Medulla oblongata (tissue), 1 donor: ENCODE measurements at regions not wholly inside any gene's neighbourhood (a gene's known extent, or its start where the extent isn't known, plus 50 kb on each side); places are given as distances from the start of the nearest gene placed in this dataset.
"Not testable (repeated sequence)": the region's sequence is repeated elsewhere in the genome, so short reads cannot be mapped to it uniquely, and the experiment has no call there.

Experiments used
- DNase-seq: peaks from one replicate; pipeline ENCODE4 v3.0.0-alpha.2; 2015; ENCODE audit errors: extremely low spot score

DNA sequence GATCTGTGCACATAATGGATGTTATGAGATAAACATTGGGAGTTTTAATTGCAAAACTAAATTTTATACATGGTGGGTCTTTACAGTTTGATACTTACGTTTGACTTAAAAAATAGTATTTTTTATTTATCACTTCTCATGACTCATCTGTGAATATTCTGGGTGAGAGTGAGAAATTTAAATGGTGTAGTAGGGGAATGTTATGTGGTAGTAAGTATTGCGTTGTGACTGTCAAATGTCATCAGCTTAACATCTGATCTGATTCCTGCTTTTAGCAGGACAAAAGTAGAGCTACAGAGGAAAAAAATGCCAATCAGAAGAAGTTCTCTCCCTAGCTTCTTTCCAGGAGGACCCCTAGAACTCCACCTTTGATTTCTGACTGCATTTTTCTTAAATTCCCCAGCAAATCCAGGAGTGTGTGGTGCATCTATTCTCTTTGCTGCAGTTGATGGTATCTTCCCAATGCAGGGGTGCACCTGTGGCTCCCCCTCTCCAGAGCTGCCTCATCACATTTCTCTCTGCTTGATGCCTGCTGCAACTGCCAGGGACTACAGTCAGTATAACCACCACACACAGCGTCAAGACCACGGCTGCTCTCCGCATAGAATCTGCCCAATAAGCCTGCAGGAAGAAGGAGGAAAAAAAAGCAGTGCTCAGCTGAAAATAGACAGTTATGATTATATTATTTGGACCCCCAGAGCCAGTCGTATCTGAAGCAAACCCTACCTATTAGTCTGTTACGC, 151.3 kb upstream of the THUMPD2 start:
- DNase-seq: no peak

DNA sequence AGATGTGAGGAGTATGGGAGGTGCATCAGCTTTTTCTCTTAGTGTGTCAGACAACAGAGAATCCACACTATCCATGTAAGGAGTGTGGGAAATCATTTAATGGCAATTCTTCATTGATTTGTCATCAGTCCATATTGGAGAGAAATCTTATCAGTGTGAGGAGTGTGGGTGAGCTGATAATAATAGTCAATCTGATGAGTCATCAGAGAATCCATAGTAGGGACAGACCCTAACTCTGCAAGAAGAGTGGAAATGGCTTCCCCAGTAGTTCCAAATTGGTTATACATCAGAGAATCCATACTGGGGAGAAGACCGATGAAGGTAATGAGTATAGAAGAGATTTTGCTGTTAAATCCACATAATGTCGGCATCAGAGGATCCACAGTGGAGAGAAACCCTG, 150.5 kb upstream of the THUMPD2 start:
- no peak for DNase-seq

DNA sequence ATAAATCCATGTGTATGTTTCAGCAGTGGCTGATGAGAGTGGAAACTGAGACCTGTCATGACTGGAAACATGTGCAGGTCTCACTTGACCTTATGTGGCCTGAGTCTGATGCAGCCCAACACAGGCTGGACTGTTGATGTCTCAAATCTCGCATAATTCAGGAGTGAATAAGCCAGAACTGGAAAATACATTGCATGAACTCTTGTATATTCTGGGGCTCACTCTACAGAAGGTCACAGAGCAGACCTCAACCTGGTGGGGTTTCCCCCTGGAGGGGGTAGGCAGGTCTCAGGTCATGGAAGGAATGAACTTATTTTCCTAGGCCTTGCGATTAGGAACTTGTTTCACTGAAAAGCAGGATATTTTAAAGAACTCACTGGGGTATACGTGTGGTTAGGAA, 146.3 kb upstream of the THUMPD2 start:
- DNase-seq: no peak

DNA sequence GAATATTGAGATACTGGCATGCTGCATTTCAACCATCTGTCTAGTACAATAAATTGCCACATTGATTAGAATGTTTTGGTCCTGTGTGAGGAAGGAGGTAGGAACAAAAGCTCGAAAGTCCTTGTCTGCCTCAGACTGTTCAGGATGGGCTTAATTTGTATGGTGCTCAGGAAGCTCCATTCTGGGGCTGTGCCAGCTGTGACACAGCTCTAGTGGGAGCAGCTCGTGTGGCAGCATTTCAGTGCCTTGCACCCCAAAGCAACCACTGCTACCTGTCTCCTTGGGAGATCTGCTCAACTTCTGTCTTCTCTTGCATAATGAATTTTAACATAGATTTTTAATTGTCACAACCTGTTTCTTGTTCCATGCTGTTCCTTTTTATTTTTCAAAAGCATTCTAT, 144.4 kb upstream of the THUMPD2 start:
- no peak for DNase-seq

DNA sequence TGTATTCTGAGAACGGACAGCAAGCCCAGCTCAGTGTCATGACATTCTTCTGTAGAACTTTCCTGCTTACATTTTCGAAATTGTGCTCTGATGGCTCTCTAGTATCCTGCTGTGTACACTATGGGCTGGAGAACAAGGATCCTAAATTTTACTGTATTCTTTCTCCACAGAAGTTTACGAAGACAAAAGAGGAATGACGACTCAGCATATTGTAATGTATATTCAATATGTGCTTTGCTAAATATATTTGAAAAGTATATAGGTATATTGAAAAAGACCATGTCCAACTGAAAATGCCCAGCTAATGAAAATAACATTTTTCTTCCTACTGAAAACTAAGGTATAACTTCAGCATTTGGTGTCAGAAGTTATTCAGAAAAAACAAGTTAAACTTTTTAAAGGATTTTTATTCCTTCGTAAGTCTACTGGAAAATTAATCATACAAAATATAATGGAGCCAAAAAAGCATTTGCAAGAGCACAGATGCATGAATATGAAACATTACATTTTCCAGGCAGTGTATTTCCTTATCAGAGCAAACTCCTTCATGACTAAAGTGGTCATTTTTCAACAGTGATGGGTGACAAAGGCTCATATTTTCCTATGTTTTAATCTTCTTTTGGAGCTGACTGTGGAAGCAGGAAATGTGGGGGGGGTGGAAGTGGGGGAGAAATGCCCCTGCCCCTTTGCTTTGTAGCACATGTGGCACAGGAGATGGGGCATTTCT, 143.8 kb upstream of the THUMPD2 start:
- no peak for DNase-seq

DNA sequence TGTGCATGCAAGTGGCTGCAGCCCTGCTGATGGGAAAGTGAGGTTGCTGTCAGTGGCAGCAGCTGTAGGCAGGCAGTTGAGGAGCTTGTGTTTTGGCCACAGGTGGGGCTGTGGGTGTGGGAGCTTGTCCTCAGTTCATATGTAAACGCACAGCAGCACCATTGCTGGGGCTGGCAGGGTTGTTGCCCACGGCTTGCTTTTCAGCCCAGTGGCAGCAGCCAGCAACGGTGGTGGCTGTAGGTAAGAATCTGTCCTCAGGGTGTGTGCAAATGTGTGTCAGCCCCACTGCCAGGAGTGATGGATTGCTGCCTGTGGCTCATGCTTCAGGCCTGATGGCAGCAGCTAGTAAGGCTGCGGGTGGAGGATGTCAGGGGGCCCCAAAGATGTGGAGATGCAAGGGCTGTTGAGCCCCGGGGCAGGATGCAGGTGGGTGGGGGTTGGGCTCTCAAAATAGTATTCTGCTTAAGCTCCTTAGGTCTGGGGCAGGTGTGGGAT, 141.3 kb upstream of the THUMPD2 start:
- DNase-seq: no peak

DNA sequence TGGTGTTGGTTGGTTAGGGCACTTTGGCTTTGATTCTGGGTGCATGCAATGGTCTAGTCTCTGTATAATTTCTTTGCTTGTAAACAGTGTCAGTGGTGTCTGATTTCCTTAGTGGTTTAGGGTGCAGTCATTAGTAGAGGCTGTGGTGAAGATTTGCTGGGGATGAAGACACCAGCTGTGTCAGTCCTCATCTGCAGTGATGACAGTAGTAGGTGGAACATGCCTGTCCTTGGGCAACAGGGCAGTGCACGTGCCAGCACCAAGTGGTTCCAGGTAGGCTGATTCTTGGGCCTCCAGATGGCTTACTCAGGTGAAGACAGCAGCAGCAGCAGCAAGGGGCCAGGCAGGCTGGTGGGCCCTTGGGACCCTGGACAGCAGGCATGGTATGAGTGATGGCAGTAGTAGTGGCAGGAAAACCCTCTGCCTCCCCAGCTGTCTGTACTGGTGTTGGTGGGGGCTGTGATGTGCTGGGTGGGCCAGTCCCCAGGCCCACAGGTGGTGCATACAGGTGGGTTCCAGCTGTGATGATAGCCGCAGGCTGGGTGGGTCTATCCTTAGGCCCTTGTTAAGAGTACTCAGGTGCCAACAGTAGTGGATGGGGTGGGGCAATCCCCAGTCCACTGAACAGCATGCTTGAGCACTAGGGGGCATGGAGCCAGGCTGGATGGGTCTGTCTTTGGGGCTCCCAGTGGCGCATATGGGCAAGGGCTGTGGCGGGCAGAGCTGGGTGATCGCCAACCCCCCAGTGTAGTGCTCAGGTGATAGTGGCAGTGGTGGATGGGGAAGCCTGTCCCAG, 140.7 kb upstream of the THUMPD2 start:
- DNase-seq: no peak

DNA sequence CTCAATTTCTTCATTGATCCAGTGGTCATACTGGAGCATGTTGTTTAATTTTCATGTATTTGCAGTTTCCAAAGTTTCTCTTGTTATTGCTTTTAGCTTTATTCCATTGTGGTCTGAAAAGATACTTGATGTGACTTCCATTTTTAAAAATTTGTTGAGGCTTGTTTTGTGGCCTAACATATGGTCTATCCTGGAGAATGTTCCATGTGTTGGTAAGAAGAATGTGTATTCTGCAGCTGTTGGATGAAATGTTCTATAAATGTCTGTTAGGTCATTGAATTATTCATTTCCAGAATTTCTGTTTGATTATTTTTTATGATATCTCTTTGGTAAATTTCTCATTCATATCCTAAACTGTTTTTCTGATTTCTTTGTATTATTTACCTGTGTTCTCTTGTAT, 139.8 kb upstream of the THUMPD2 start:
- no peak for DNase-seq

DNA sequence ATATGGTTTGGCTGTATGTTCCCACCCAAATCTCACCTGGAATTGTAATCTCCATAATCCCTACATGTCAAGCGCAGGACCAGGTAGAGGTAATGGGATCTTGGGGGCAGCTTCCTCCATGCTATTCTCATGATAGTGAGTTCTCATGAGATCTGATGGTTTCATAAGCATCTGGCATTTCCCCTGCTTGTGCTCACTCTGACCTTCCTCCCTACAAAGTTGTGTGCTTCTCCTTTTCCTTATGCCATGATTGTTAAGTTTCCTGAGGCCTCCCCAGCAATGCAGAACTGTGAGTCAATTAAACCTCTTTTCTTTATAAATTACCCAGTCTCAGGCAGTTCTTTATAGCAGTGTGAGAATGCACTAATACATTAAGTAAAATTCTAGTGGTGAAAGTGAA, 138.3 kb upstream of the THUMPD2 start:
- DNase-seq: not testable (repeated sequence)

DNA sequence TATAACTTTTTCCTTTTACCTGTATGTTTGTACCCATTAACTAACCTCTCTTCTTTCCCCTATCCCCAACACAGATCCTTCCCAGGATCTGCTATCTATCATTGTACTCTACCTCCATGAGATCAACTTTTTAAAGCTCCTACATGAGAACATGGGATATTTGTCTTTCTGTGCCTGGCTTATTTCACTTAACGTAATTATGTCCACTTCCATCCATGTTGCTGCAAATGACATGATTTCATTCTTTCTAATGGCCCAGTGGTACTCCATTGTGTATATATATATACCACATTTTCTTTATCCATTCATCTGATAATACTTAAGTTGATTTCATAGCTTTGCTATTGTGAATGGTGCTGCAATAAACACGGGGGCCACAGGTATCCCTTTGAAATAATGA, 135.9 kb upstream of the THUMPD2 start:
- no peak for DNase-seq

DNA sequence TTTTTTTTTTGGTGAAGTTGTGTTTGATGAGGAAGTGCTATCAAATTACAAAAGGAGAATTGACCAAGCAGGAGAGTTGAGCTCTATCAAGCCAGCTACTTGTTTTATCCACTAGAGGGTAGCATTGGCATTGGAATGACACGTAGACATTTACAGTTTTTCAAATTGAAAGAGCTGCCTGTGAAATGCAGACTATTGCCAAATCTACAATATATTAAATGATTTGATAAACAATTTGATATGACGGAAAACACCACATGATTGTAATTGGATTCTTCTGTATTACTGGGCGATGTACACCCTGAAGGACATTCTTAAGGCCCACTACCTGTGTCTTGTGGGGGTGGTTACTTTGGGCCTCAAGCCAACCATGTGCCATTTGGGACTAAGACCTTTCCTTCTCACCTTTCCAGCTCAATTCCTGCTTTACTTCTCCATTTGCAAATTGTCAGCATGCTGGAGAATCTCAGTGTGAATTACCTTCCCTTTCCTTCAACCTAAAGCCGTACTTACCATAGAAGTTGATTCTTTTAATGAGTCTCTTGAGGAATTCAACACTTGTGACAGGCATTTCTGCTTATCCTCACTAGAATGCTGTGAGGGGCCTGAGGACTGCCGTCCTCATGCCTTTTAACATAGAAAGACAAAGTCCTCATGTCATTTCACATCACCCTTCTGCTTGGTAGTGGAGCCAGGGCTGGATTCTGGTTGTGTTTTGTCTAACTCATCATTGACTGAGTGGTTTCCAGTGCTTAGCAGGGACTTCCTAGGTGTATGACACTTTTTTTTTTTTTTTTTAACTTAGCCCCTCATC, 134.8 kb upstream of the THUMPD2 start:
- peak; percentile 84 for DNase-seq

DNA sequence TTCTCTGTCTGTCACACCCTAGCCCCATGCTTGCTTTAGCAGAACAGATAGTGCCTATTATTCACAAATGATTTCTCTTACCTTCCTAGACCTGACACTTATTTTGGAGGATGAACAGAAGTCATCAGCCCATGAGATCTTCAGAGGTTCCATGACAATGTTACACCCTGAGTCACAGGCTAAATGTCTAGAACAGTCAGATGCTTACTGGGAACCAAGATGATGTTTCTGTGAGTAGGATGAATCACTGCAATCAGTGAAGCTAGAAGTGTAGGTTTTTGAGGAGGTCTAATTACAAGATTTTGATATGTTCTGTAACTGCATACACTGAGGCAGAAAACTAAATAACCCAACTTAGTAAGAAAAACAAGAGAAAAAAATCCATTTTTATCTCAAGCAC, 123.0 kb upstream of the THUMPD2 start:
- DNase-seq: no peak

DNA sequence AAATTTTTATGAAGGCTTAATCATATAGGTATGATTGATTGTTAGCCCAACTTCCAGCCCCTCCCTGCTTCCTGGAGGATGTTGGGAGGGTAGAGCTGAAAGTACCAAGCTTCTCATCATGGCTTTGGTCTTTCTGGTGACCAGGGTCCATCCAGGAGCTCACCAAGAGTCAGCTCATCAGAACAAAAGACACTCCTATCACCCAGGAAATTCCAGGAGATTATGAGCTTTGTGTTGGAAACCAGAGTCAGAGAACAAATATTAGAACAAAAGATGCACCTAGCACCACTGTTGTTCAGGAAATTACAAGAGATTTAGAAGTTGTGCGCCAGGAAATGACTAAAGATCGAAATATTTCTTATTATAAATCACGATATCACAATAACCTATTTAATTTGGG, 119.9 kb upstream of the THUMPD2 start:
- DNase-seq: no peak

DNA sequence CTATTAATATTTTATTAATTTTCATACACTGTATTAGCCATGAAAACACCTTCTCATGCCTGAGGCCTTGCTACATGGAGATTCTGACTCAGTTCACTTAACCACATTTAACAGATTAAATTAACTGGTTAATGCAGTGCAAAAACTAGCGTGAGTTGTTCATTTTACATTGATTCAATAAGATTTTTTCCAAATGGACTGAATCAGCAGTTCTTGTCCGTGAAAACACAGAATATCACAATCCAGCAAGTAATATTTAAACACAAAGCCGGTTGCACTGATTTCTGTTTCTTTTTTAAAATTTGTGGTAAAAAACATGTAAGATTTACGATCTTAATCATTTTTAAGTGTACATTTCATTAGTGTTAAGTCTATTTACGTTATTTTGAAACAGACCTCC, 118.2 kb upstream of the THUMPD2 start:
- DNase-seq: no peak

DNA sequence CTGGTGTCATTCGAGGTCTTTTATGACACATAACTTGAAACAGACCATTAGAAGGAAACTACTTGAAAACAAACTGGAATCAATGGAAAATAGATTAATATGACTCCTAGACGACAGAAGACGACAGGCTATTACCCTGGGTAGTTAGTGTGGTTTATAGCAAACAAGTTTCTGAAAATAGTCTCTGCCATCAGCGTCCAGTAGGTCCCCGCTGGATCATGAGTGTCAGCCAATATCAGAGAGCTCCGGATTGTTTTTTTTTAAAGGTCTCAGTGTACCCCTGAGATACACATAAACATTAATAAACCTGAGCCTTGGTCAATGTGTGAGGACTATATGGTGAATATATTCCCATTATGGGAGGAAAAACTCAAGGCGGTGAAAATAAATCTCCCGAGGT, 115.0 kb upstream of the THUMPD2 start:
- no peak for DNase-seq

DNA sequence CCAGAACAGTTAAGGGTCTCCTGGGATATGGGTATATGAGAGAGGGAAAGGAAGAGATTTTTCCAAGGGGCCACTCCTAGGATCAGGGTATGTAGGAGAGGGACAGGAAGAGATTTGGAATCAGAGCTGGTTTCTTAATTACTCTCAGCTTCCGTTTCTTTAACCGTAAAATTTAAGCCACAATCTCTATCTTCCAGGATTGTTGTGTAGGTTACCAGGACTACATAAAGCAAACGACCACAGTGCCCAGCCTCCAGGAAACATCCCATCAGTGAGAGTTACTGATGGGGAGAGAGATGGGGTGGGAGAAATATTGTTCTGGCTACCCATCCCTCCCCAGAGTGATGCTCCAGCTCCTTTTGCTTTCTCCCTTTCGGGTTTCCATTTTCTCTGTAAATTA, 114.6 kb upstream of the THUMPD2 start:
- DNase-seq: no peak

DNA sequence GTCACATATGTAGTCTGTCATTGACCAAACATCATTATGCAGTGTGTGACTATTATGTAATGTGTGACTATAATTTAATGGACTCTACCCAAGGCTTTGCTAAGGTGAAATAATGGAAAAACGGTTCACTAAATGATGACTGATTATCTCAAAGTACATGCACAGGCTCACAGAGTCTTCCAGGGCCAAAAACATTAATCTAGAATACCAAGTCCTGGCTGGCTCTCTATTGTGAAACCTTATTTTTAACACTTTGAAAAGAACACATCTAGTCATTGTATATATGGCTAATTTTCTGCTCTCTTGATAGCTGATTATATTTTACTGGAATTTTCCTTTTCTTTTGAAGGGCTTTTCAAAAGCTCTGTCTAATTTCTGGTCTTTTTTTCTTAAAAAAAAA, 102.9 kb upstream of the THUMPD2 start:
- DNase-seq: no peak

DNA sequence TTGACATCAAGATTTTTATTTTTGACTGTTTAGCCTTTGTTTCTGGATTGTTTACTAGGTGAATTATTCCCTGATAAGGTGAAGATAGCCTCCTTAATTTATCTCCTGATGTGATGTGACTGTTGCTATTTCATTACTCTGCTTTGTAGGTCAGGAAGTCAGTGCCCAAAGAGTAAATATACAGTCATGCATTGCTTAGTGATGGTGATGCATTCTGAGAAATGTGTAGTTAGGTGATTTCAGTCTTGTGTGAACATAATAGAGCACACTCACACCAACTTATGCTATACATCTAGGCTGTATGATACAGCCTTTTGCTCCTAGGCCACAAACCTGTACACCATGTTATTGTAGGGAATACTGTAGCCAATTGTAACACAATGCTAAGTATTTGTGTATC, 102.4 kb upstream of the THUMPD2 start:
- DNase-seq: no peak

DNA sequence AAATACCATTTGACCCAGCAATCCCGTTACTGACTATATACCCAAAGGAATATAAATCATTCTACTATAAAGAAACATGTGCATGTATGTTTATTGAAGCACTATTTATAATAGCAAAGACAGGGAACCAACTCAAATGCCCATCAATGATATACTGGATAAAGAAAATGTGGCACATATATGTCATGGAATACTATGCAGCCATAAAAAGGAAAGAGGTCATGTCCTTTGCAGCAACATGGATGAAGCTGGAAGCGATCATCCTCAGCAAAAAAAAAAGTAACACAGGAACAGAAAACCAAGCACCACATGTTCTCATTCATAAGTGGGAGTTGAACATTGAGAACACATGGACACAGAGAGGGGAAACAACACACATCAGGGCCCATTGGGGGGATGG, 99.9 kb upstream of the THUMPD2 start:
- not testable (repeated sequence) for DNase-seq

DNA sequence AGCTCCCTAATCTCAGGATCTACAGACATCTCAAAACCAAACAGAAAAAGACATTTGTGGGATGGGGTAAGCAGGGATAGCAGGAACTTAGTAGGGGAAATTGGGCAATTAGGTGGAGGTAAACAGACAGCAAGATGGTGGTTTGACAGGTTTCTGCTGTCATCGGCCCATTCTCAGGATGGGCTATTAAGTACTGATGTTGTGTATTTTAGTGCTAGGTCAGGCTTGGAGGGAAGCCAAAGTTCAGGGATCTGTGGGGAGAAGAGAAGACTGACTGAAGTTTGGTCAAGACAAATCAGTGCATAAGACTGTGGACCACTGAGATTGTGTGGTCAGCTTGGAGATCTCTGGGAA, 96.8 kb upstream of the THUMPD2 start:
- DNase-seq: peak; percentile 3

DNA sequence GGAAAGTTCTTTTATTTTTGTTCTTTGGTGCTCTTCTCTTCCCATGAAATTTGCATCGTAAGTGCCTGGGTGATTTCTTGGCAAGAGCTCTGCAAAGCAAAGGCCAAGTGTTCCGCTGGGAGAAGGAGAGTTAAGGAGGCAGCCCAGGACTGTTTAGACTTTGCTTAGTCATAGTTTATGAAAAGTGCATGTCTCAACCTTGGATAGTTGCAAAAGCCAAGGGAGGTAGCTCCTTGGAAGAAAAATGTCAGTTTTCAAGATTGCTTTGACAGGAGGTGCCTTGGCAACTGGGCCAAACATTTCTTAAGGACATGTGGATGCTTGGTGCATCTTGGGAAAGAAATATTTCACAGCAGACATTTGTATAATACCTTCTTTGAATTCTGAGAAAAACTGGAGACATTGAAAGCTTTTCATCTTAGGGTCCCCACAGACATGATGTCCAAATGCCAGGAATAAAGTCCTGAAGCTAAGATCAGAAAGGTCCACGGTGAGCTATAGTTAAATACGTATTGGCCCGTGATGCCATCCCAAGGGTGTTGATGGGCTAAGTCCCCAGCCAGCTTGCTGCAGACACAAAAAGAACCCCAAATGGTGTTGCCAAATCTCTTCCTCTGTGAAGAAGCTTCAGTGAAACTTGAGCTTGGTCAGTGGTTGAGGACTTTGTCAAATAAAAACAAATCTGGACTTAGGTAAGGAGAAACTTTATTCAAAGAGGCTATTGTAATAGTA, 96.3 kb upstream of the THUMPD2 start:
- peak; percentile 77 for DNase-seq
